Left ventricle myocardium inferior (tissue), 1 donor: ENCODE measurements at regions not wholly inside any gene's neighbourhood (a gene's known extent, or its start where the extent isn't known, plus 50 kb on each side); places are given as distances from the start of the nearest gene placed in this dataset.

Source experiments
- DNase-seq: peaks from one replicate; pipeline ENCODE4 v3.0.0-alpha.2; 2020
- H3K27ac ChIP-seq: fragments of 200-600 bp; replicated peaks from 2 replicates; pipeline ENCODE4 v1.8.0; 2021
- H3K27me3 ChIP-seq: fragments of 200-600 bp; 2 replicates; pipeline ENCODE4 v1.8.0; 2021; ENCODE audit warnings: low read depth
- H3K36me3 ChIP-seq: fragments of 200-600 bp; 2 replicates; pipeline ENCODE4 v1.8.0; 2021
- H3K4me1 ChIP-seq: fragments of 200-600 bp; 2 replicates; pipeline ENCODE4 v1.8.0; 2021
- H3K4me3 ChIP-seq: fragments of 200-600 bp; 2 replicates; pipeline ENCODE4 v1.8.0; 2021; ENCODE audit warnings: mild to moderate bottlenecking, moderate library complexity
- H3K9me3 ChIP-seq: fragments of 200-600 bp; replicated peaks from 2 replicates; pipeline ENCODE4 v1.8.0; 2021
- CTCF ChIP-seq: fragments of 200-600 bp; IDR thresholded peaks from 2 replicates; pipeline ENCODE4 v1.8.0; 2021; ENCODE audit warnings: antibody characterized with exemption, mild to moderate bottlenecking, borderline replicate concordance
- intact Hi-C: fragments of 100-400 bp; cut with micrococcal nuclease; formaldehyde crosslinking; loops from one replicate; pipeline ENCODE4 v1.11.0; 2022
- donor health status: DM: no; HTN: yes; CAD: no; lungs with severe emphysema.

- H3K9me3 ChIP-seq, result peaks cover 21% of the 10 kb centered on the region
- intact Hi-C loops, result no loop called here
- H3K4me3 ChIP-seq, result no peak overlapping the region
- no peak for TF ChIP-seq CTCF
- DNase-seq, result peak; percentile 34
- H3K27me3 ChIP-seq, result no peaks in the 10 kb centered on the region
- peak overlapping the region; percentile 71 for H3K27ac ChIP-seq
- peaks cover 29% of the 10 kb centered on the region for H3K4me1 ChIP-seq
- no peaks in the 10 kb centered on the region for H3K36me3 ChIP-seq
These were observed 124.3 kb downstream of the RASSF9 start for GRCh38 chr12:85711735-85712390.

GRCh38 chr12:85713373-85713772 is 122.8 kb downstream of the RASSF9 start:
- Histone ChIP-seq H3K27me3 (no peaks in the 10 kb centered on the region), H3K27ac (peak overlapping the region; percentile 71), H3K9me3 (peaks cover 36% of the 10 kb centered on the region), H3K4me1 (peaks cover 29% of the 10 kb centered on the region), H3K36me3 (no peaks in the 10 kb centered on the region), H3K4me3 (no peak overlapping the region)
- intact Hi-C loops, result no loop called here
- no peak for DNase-seq
- TF ChIP-seq CTCF, result no peak

- Histone ChIP-seq H3K4me3 (no peak overlapping the region), H3K4me1 (peaks cover 29% of the 10 kb centered on the region), H3K27me3 (no peaks in the 10 kb centered on the region), H3K9me3 (peaks cover 42% of the 10 kb centered on the region), H3K27ac (peak overlapping the region; percentile 71), H3K36me3 (no peaks in the 10 kb centered on the region)
- DNase-seq, result no peak
- no peak for TF ChIP-seq CTCF
- intact Hi-C loops, result no loop called here
These were observed 121.8 kb downstream of the RASSF9 start for GRCh38 chr12:85714425-85714824.

- no peak overlapping the region for H3K4me3 ChIP-seq
- intact Hi-C loops, result no loop called here
- no peak for TF ChIP-seq CTCF
These were observed 115.7 kb downstream of the RASSF9 start for GRCh38 chr12:85720308-85721033.

GRCh38 chr12:85725991-85726390 is 110.2 kb downstream of the RASSF9 start:
- Histone ChIP-seq H3K9me3 (no peaks in the 10 kb centered on the region), H3K27ac (no peak overlapping the region), H3K27me3 (no peaks in the 10 kb centered on the region), H3K36me3 (no peaks in the 10 kb centered on the region), H3K4me1 (no peaks in the 10 kb centered on the region), H3K4me3 (no peak overlapping the region)
- intact Hi-C loops, result no loop called here
- no peak for DNase-seq
- TF ChIP-seq CTCF, result peak; percentile 13

More at GRCh38 chr12:85720308-85721033, 115.7 kb downstream of the RASSF9 start:
- H3K4me1 ChIP-seq, result no peaks in the 10 kb centered on the region
- H3K36me3 ChIP-seq, result no peaks in the 10 kb centered on the region
- H3K27me3 ChIP-seq, result no peaks in the 10 kb centered on the region
- no peak for DNase-seq
- H3K9me3 ChIP-seq, result peaks cover 34% of the 10 kb centered on the region
- no peak overlapping the region for H3K27ac ChIP-seq
